ENCODE measurements at regions not wholly inside any gene's neighbourhood (a gene's known extent, or its start where the extent isn't known, plus 50 kb on each side); places are given as distances from the start of the nearest gene placed in this dataset.

- no peak for TF ChIP-seq GATA2 (IDR thresholded peaks at IDR 0.05; ENCODE audit: low read depth, low read length)
- TF ChIP-seq GATA3 (IDR thresholded peaks at IDR 0.05; ENCODE audit: low read depth, low read length): no peak
Observed at GRCh38 chr11:11747570-11747969, 94.2 kb upstream of the USP47 start.

All from SH-SY5Y (cell line).